Urinary bladder (tissue), 3 donors: ENCODE measurements at regions not wholly inside any gene's neighbourhood (a gene's known extent, or its start where the extent isn't known, plus 50 kb on each side); places are given as distances from the start of the nearest gene placed in this dataset.
"Not testable (repeated sequence)": the region's sequence is repeated elsewhere in the genome, so short reads cannot be mapped to it uniquely, and the experiment has no call there.

Source experiments
- DNase-seq: peaks from one replicate; pipeline ENCODE4 v3.0.0-alpha.2; 2015; ENCODE audit errors: extremely low spot score
- H3K27ac ChIP-seq: one replicate; pipeline ENCODE4 v1.5.1; 2013; ENCODE audit warnings: low read depth, mild to moderate bottlenecking, moderate library complexity
- H3K36me3 ChIP-seq: one replicate; pipeline ENCODE4 v1.6.1; 2013; ENCODE audit warnings: mild to moderate bottlenecking, moderate library complexity; ENCODE audit not compliant: insufficient read depth
- H3K4me1 ChIP-seq: one replicate; pipeline ENCODE4 v1.6.1; 2013; ENCODE audit warnings: mild to moderate bottlenecking, moderate library complexity; ENCODE audit not compliant: insufficient read depth
- H3K4me3 ChIP-seq: one replicate; pipeline ENCODE4 v1.5.1; 2013; ENCODE audit warnings: low read depth, low read length
- WGBS: extraction: QIAGEN DNeasy Blood & Tissue Kit; methylation state at CpG from one replicate; pipeline ENCODE4 v1.1.7; 2013; 5-methylcytosine and 5-hydroxymethylcytosine counted together
- donor health status: healthy with polysubstance abuse.
- donor health status: healthy.

GRCh38 chr4:58871509-58871908 is 1761.3 kb upstream of the IGFBP7 start:
- Histone ChIP-seq H3K4me3 (no peak overlapping the region), H3K27ac (no peak overlapping the region), H3K36me3 (no peaks in the 10 kb centered on the region), H3K4me1 (no peaks in the 10 kb centered on the region)
- DNase-seq, result no peak
- WGBS, result 85% methylated on average over 3 of the region's 3 CpGs

- Histone ChIP-seq H3K4me1 (no peaks in the 10 kb centered on the region), H3K36me3 (no peaks in the 10 kb centered on the region), H3K27ac (no peak overlapping the region), H3K4me3 (no peak overlapping the region)
- 93% methylated on average over 1 of the region's 1 CpG for WGBS
- no peak for DNase-seq
Observed at GRCh38 chr4:58849026-58849425, 1738.8 kb upstream of the IGFBP7 start.

GRCh38 chr4:58843455-58843854 is 1733.3 kb upstream of the IGFBP7 start:
- Histone ChIP-seq H3K4me3 (no peak overlapping the region), H3K27ac (no peak overlapping the region), H3K4me1 (no peaks in the 10 kb centered on the region), H3K36me3 (no peaks in the 10 kb centered on the region)
- DNase-seq, result no peak

GRCh38 chr4:58833126-58833525 is 1722.9 kb upstream of the IGFBP7 start:
- Histone ChIP-seq H3K4me1 (no peaks in the 10 kb centered on the region), H3K4me3 (no peak overlapping the region), H3K27ac (no peak overlapping the region), H3K36me3 (no peaks in the 10 kb centered on the region)
- WGBS, result 73% methylated on average over 1 of the region's 1 CpG
- DNase-seq, result no peak

- Histone ChIP-seq H3K4me3 (no peak overlapping the region), H3K36me3 (no peaks in the 10 kb centered on the region), H3K27ac (no peak overlapping the region), H3K4me1 (no peaks in the 10 kb centered on the region)
- 89% methylated on average over 5 of the region's 5 CpGs for WGBS
- DNase-seq, result no peak
Observed at GRCh38 chr4:58825278-58825677, 1715.1 kb upstream of the IGFBP7 start.

- not testable (repeated sequence) for H3K4me1 ChIP-seq, DNase-seq, H3K4me3 ChIP-seq, H3K36me3 ChIP-seq, H3K27ac ChIP-seq
- WGBS, result 94% methylated on average over 14 of the region's 14 CpGs
Observed at GRCh38 chr4:58818560-58818959, 1708.4 kb upstream of the IGFBP7 start.

GRCh38 chr4:58809948-58810347 is 1699.8 kb upstream of the IGFBP7 start:
- Histone ChIP-seq H3K36me3 (no peaks in the 10 kb centered on the region), H3K4me3 (no peak overlapping the region), H3K27ac (no peak overlapping the region), H3K4me1 (no peaks in the 10 kb centered on the region)
- no peak for DNase-seq
- WGBS, result 25% methylated on average over 2 of the region's 2 CpGs

GRCh38 chr4:58809366-58809765 is 1699.2 kb upstream of the IGFBP7 start:
- no peaks in the 10 kb centered on the region for H3K36me3 ChIP-seq
- H3K27ac ChIP-seq, result no peak overlapping the region
- H3K4me3 ChIP-seq, result no peak overlapping the region
- 73% methylated on average over 3 of the region's 3 CpGs for WGBS
- H3K4me1 ChIP-seq, result no peaks in the 10 kb centered on the region
- no peak for DNase-seq

GRCh38 chr4:58808817-58809216 is 1698.6 kb upstream of the IGFBP7 start:
- DNase-seq, result no peak
- no peak overlapping the region for H3K4me3 ChIP-seq
- H3K36me3 ChIP-seq, result no peaks in the 10 kb centered on the region
- 85% methylated on average over 2 of the region's 2 CpGs for WGBS
- no peaks in the 10 kb centered on the region for H3K4me1 ChIP-seq
- no peak overlapping the region for H3K27ac ChIP-seq

- no peak overlapping the region for H3K4me3 ChIP-seq
- H3K4me1 ChIP-seq, result no peaks in the 10 kb centered on the region
- no peak for DNase-seq
- H3K27ac ChIP-seq, result no peak overlapping the region
- WGBS, result 70% methylated on average over 2 of the region's 2 CpGs
- H3K36me3 ChIP-seq, result no peaks in the 10 kb centered on the region
Observed at GRCh38 chr4:58807843-58808615, 1697.8 kb upstream of the IGFBP7 start.

GRCh38 chr4:58776627-58777026 is 1666.4 kb upstream of the IGFBP7 start:
- H3K27ac ChIP-seq, result no peak overlapping the region
- no peak overlapping the region for H3K4me3 ChIP-seq
- H3K4me1 ChIP-seq, result no peaks in the 10 kb centered on the region
- DNase-seq, result no peak
- WGBS, result 16% methylated on average over 1 of the region's 1 CpG
- H3K36me3 ChIP-seq, result no peaks in the 10 kb centered on the region

GRCh38 chr4:58767598-58767997 is 1657.4 kb upstream of the IGFBP7 start:
- 44% methylated on average over 1 of the region's 1 CpG for WGBS
- DNase-seq, result no peak
- no peaks in the 10 kb centered on the region for H3K36me3 ChIP-seq
- H3K27ac ChIP-seq, result no peak overlapping the region
- H3K4me1 ChIP-seq, result no peaks in the 10 kb centered on the region
- H3K4me3 ChIP-seq, result no peak overlapping the region

- Histone ChIP-seq H3K4me1 (no peaks in the 10 kb centered on the region), H3K27ac (no peak overlapping the region), H3K4me3 (no peak overlapping the region), H3K36me3 (no peaks in the 10 kb centered on the region)
- no peak for DNase-seq
- WGBS, result 71% methylated on average over 2 of the region's 2 CpGs
Observed at GRCh38 chr4:58766763-58767162, 1656.6 kb upstream of the IGFBP7 start.

GRCh38 chr4:58761563-58761962 is 1651.4 kb upstream of the IGFBP7 start:
- DNase-seq, result no peak
- WGBS, result 93% methylated on average over 2 of the region's 2 CpGs
- Histone ChIP-seq H3K27ac (no peak overlapping the region), H3K4me3 (no peak overlapping the region), H3K36me3 (no peaks in the 10 kb centered on the region), H3K4me1 (no peaks in the 10 kb centered on the region)

- no peak for DNase-seq
- Histone ChIP-seq H3K27ac (no peak overlapping the region), H3K4me3 (no peak overlapping the region), H3K36me3 (no peaks in the 10 kb centered on the region), H3K4me1 (no peaks in the 10 kb centered on the region)
Observed at GRCh38 chr4:58760737-58761136, 1650.6 kb upstream of the IGFBP7 start.
